Adrenal gland (tissue), 9 donors: ENCODE measurements at regions not wholly inside any gene's neighbourhood (a gene's known extent, or its start where the extent isn't known, plus 50 kb on each side); places are given as distances from the start of the nearest gene placed in this dataset.

Experiments
- DNase-seq, 7 donors: peaks; one replicate each; pipeline ENCODE4 v3.0.0-alpha.2; 2019 to 2020
- H3K27ac ChIP-seq, 5 donors: fragments of 200-600 bp; sonication (generic) in 4 of 5; 1 replicate in 3 of 5; 2 replicates in 2 of 5; pipeline versions ENCODE4 v1.5.1 to v1.8.0; 2016 to 2020; ENCODE audit warnings: mild to moderate bottlenecking in 1 of 5
- H3K27me3 ChIP-seq: fragments of 200-600 bp; 2 replicates; pipeline ENCODE4 v1.8.0; 2021
- H3K36me3 ChIP-seq, 2 donors: fragments of 200-600 bp; replicated peaks in 1 of 2; 1 replicate in 1 of 2; 2 replicates in 1 of 2; pipeline versions ENCODE4 v1.5.1 to v1.8.0; 2018 to 2022
- H3K4me1 ChIP-seq, 2 donors: fragments of 200-600 bp; replicated peaks in 1 of 2; 1 replicate in 1 of 2; 2 replicates in 1 of 2; pipeline versions ENCODE4 v1.5.1 to v1.8.0; 2018 to 2021
- H3K4me3 ChIP-seq, 4 donors: fragments of 200-600 bp; sonication (generic) in 3 of 4; one replicate each; pipeline ENCODE4 v1.5.1; 2016 to 2018
- H3K9me3 ChIP-seq, 3 donors: fragments of 200-600 bp; sonication (generic) in 1 of 3; replicated peaks in 1 of 3; 1 replicate in 2 of 3; 2 replicates in 1 of 3; pipeline versions ENCODE4 v1.5.1 to v1.8.0; 2016 to 2021
- POLR2A ChIP-seq, 2 donors: fragments of 450-650 bp; IDR thresholded peaks; one replicate each; pipeline ENCODE4 v1.6.1; 2017; ENCODE audit warnings: antibody characterized with exemption in 2 of 2, mild to moderate bottlenecking in 2 of 2, moderate library complexity in 1 of 2
- WGBS, 4 donors: extraction: QIAGEN DNeasy Blood & Tissue Kit in 2 of 4; methylation state at CpG; one replicate each; pipeline versions ENCODE4 v1.1.5 to v1.1.7; 2013 to 2017; 5-methylcytosine and 5-hydroxymethylcytosine counted together
- intact Hi-C, 2 donors: fragments of 100-400 bp; cut with DNase I; formaldehyde crosslinking; loops; one replicate each; pipeline versions ENCODE4 v1.14.1 to v1.15.0; 2022 to 2023
- TF ChIP-seq, protein P1 (sequence below), 6 experiments: fragments of 450-650 bp in 4 of 6; fragments of 200-600 bp in 2 of 6; sonication (generic) in 1 of 6; IDR thresholded peaks; 1 replicate in 5 of 6; 2 replicates in 1 of 6; pipeline versions ENCODE4 v1.5.1 to v1.8.0; 2016 to 2021; ENCODE audit warnings: antibody characterized with exemption in 6 of 6, mild to moderate bottlenecking in 2 of 6, moderate library complexity in 1 of 6
- donor health status: healthy with polysubstance abuse.
- donor health status: Bipolar disorder and iron deficiency.
- donor health status: DM: yes; HTN: yes; CAD: no.
- donor health status: DM: no; HTN: no; CAD: no.
- donor health status: DM: no; HTN: no; CAD: no.

GRCh38 chr6:12394170-12394569 lies 104.0 kb downstream of the EDN1 start:
- H3K4me3 ChIP-seq: no peak overlapping the region
- H3K27me3 ChIP-seq: no peaks in the 10 kb centered on the region
- intact Hi-C loops: loop anchor here in 1 of 2 donors (5.0 kb wide), 1 partner anchor 213 kb away; no protein-coding TSS in a partner anchor
- DNase-seq: no peak
- no peaks in the 10 kb centered on the region for H3K4me1 ChIP-seq
- H3K27ac ChIP-seq: no peak overlapping the region
- H3K9me3 ChIP-seq: no peaks in the 10 kb centered on the region
- no peak for TF ChIP-seq POLR2A (IDR thresholded peaks at IDR 0.05)
- TF ChIP-seq, protein P1, sequence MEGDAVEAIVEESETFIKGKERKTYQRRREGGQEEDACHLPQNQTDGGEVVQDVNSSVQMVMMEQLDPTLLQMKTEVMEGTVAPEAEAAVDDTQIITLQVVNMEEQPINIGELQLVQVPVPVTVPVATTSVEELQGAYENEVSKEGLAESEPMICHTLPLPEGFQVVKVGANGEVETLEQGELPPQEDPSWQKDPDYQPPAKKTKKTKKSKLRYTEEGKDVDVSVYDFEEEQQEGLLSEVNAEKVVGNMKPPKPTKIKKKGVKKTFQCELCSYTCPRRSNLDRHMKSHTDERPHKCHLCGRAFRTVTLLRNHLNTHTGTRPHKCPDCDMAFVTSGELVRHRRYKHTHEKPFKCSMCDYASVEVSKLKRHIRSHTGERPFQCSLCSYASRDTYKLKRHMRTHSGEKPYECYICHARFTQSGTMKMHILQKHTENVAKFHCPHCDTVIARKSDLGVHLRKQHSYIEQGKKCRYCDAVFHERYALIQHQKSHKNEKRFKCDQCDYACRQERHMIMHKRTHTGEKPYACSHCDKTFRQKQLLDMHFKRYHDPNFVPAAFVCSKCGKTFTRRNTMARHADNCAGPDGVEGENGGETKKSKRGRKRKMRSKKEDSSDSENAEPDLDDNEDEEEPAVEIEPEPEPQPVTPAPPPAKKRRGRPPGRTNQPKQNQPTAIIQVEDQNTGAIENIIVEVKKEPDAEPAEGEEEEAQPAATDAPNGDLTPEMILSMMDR (IDR thresholded peaks at IDR 0.05): no peak
- H3K36me3 ChIP-seq: no peaks in the 10 kb centered on the region
- 92 to 98% (median 95%) methylated on average over 3 of the region's 3 CpGs for WGBS, 4 donors

GRCh38 chr6:12395898-12396297 lies 105.7 kb downstream of the EDN1 start:
- no peaks in the 10 kb centered on the region for H3K9me3 ChIP-seq
- no peak for DNase-seq
- no peak overlapping the region for H3K4me3 ChIP-seq
- 53 to 77% (median 71%) methylated on average over 3 of the region's 3 CpGs for whole genome bisulfite sequencing, 4 donors
- H3K27me3 ChIP-seq: no peaks in the 10 kb centered on the region
- no peaks in the 10 kb centered on the region for H3K36me3 ChIP-seq
- H3K27ac ChIP-seq: no peak overlapping the region
- TF ChIP-seq, protein P1 (IDR thresholded peaks at IDR 0.05): peak in 5 of 6 experiments; percentile 32 to 50 (median 47)
- TF ChIP-seq POLR2A (IDR thresholded peaks at IDR 0.05): no peak
- H3K4me1 ChIP-seq: peaks cover 0 to 3% of the 10 kb centered on the region in 2 donors
- intact Hi-C loops: no loop called here

GRCh38 chr6:12401200-12401599 lies 111.0 kb downstream of the EDN1 start:
- H3K27ac ChIP-seq: peak overlapping the region in 2 of 5 donors; percentile 27 to 51
- no peaks in the 10 kb centered on the region for H3K9me3 ChIP-seq
- DNase-seq: peak; percentile 22 to 71 (median 51)
- intact Hi-C loops: no loop called here
- H3K4me1 ChIP-seq: peaks cover 0 to 23% of the 10 kb centered on the region in 2 donors
- no peak overlapping the region for H3K4me3 ChIP-seq
- 34 to 41% (median 38%) methylated on average over 3 of the region's 3 CpGs for WGBS, 4 donors
- no peaks in the 10 kb centered on the region for H3K36me3 ChIP-seq
- no peaks in the 10 kb centered on the region for H3K27me3 ChIP-seq
- no peak for TF ChIP-seq POLR2A (IDR thresholded peaks at IDR 0.05)
- TF ChIP-seq, protein P1 (IDR thresholded peaks at IDR 0.05): no peak

GRCh38 chr6:12403201-12403826 lies 113.2 kb downstream of the EDN1 start:
- TF ChIP-seq, protein P1 (IDR thresholded peaks at IDR 0.05): peak in 3 of 6 experiments; percentile 5 to 22 (median 15)
- TF ChIP-seq POLR2A (IDR thresholded peaks at IDR 0.05): no peak
- WGBS, 4 donors: 75 to 83% (median 82%) methylated on average over 2 of the region's 2 CpGs
- Histone ChIP-seq H3K36me3 (no peaks in the 10 kb centered on the region), H3K27ac (peak overlapping the region in 2 of 5 donors; percentile 55 to 77), H3K9me3 (no peaks in the 10 kb centered on the region), H3K27me3 (no peaks in the 10 kb centered on the region), H3K4me3 (no peak overlapping the region), H3K4me1 (peaks cover 0 to 23% of the 10 kb centered on the region in 2 donors)
- peak in 6 of 7 donors; percentile 26 to 69 (median 44) for DNase-seq
- intact Hi-C loops: no loop called here
